ENCODE measurements at regions not wholly inside any gene's neighbourhood (a gene's known extent, or its start where the extent isn't known, plus 50 kb on each side); places are given as distances from the start of the nearest gene placed in this dataset.

GRCh38 chr7:11896663-11897062 lies 64.7 kb upstream of the THSD7A start:
- CTCF ChIA-PET = no interaction called here
- POLR2A ChIA-PET (ENCODE audit: unreplicated experiment) = no interaction called here
- H3K9ac ChIP-seq (ENCODE audit: low read depth, low read length) = no peak overlapping the region

More at GRCh38 chr7:11896663-11897062, 64.7 kb upstream of the THSD7A start:
- DNase-seq = no peak
- Histone ChIP-seq H3K56ac (ENCODE audit: extremely low read depth, insufficient read depth, low read length) (no peak overlapping the region), H3K79me1 (ENCODE audit: low read depth in 1 of 2, low read length in 2 of 2) (no peaks in the 10 kb centered on the region), H4K8ac (ENCODE audit: low read depth in 2 of 2, low read length in 2 of 2) (no peak overlapping the region), H3K4me1 (ENCODE audit: control insufficient read depth, insufficient read depth, low read length) (no peaks in the 10 kb centered on the region), H2AK5ac (ENCODE audit: low read depth, low read length) (no peak overlapping the region), H3K9me1 (ENCODE audit: insufficient read depth, low read length) (no peaks in the 10 kb centered on the region), H2BK15ac (ENCODE audit: low read depth, low read length) (no peak overlapping the region), H3K14ac (replicated peaks; ENCODE audit: low read depth, low read length) (no peak overlapping the region), H3K4me2 (ENCODE audit: low read depth, low read length) (no peak overlapping the region), H3K9me3 (ENCODE audit: control insufficient read depth, insufficient read depth, low read length) (no peaks in the 10 kb centered on the region; the same call in 1 of the 2 replicates), H4K91ac (ENCODE audit: insufficient read depth, low read depth, low read length) (no peak overlapping the region), H3K4me3 (ENCODE audit: insufficient read depth, low read depth, low read length) (no peak overlapping the region), H4K5ac (ENCODE audit: low read depth, low read length) (no peak overlapping the region), H3K27ac (ENCODE audit: insufficient read depth, low read length) (no peak overlapping the region), H3K27me3 (ENCODE audit: control insufficient read depth, insufficient read depth, low read length) (no peaks in the 10 kb centered on the region), H2AFZ (replicated peaks; ENCODE audit: low read length, poor library complexity) (no peak overlapping the region), H2BK20ac (ENCODE audit: low read depth, low read length) (no peak overlapping the region), H4K20me1 (ENCODE audit: insufficient read depth, low read length) (no peaks in the 10 kb centered on the region), H3K18ac (ENCODE audit: low read depth, low read length) (no peak overlapping the region), H2AK9ac (replicated peaks; ENCODE audit: low read depth, low read length, poor library complexity) (no peak overlapping the region), H3K23ac (ENCODE audit: low read depth, low read length) (no peak overlapping the region), H2BK120ac (ENCODE audit: low read depth, low read length) (no peak overlapping the region), H2BK5ac (ENCODE audit: low read depth, low read length, poor library complexity, severe bottlenecking) (no peak overlapping the region), H3K4ac (ENCODE audit: low read depth, low read length) (no peak overlapping the region), H3K36me3 (ENCODE audit: control insufficient read depth, insufficient read depth, low read length) (no peaks in the 10 kb centered on the region)
- ATAC-seq (ENCODE audit: low read depth) = no peak
- dilution Hi-C loops (cut with HindIII; ENCODE audit: low sequenced_read_pairs, unreplicated experiment) = no loop called here
- no TSS peak for BruUV-seq (replicated peaks)
- in situ Hi-C loops (cut with MboI; ENCODE audit: low sequenced_read_pairs) = no loop called here
- WGBS, 2 experiments (ENCODE audit: extremely low coverage in 2 of 2, insufficient read length in 1 of 2) = no CpG with 5 or more reads among the region's 1 CpG
- TF ChIP-seq POLR2A (IDR thresholded peaks at IDR 0.05; ENCODE audit: low read depth, low read length) = no peak
- no peak for TF ChIP-seq RCOR1 (IDR thresholded peaks at IDR 0.05; ENCODE audit: insufficient replicate concordance, low read length)
- no peak for TF ChIP-seq USF2 (IDR thresholded peaks at IDR 0.05; ENCODE audit: low read depth, low read length)
- TF ChIP-seq MAFK (IDR thresholded peaks at IDR 0.05; ENCODE audit: low read depth, low read length) = no peak
- intact Hi-C loops (cut with micrococcal nuclease) = no loop called here
